HG03432 (cell line): ENCODE measurements at regions not wholly inside any gene's neighbourhood (a gene's known extent, or its start where the extent isn't known, plus 50 kb on each side); places are given as distances from the start of the nearest gene placed in this dataset.
A peak's percentile ranks its signal among the peaks of the same experiment; 100 is the strongest.
"Not testable (repeated sequence)": the region's sequence is repeated elsewhere in the genome, so short reads cannot be mapped to it uniquely, and the experiment has no call there.

ENCODE experiments used
- ATAC-seq: cut with Tn5 transposase; IDR thresholded peaks from one replicate; pipeline ENCODE4 v1.9.1; 2021; ENCODE audit warnings: mild to moderate bottlenecking, moderate library complexity; ENCODE audit not compliant: unreplicated experiment

GRCh38 chr14:71384007-71384845 is 477.0 kb downstream of the PCNX1 start:
- ATAC-seq: no peak

- ATAC-seq: no peak
These were observed 480.5 kb downstream of the PCNX1 start for GRCh38 chr14:71387753-71388152.

DNA sequence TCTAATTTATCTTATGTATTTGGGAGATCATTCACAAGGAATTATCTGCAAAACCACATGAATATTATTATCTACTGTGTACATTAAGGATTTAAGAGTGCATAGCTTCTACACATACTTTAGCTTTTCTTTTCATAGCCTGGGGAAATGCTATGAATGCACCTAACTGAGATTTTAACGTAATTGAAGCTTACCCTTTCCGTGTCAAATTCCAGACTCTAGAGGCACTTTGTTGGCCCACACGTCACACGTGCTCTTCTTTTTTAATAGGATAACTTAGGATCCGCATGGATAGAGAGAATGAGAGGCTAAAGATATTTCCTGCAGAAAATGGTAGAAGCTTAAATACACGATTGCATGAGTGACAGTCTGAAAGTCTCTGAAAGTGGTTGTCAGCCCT is 481.1 kb downstream of the PCNX1 start:
- no peak for ATAC-seq

- no peak for ATAC-seq
These were observed 481.6 kb downstream of the PCNX1 start for GRCh38 chr14:71388862-71389261.

GRCh38 chr14:71394386-71394785 is 487.1 kb downstream of the PCNX1 start:
- ATAC-seq: no peak

- ATAC-seq: no peak
These were observed 487.9 kb downstream of the PCNX1 start for GRCh38 chr14:71395151-71395604.

DNA sequence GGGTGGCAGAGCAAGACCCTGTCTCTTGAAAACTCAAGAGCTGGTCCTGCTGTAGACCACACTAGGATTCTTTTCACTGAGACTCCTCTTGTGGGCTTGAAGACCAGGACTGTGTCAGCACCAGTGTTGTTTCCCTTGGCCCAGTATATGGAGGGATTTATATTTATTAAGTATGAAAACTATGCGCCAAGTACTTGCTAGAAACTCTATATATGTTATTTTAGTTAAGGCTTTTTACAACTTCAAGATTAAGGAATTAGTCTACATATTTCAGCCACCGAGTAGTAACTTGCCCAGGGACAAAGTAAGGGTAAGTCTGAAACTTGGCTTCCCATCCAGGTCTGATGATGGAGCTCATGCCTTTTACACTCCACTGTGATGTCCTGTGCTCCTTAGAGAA is 488.4 kb downstream of the PCNX1 start:
- ATAC-seq: no peak

DNA sequence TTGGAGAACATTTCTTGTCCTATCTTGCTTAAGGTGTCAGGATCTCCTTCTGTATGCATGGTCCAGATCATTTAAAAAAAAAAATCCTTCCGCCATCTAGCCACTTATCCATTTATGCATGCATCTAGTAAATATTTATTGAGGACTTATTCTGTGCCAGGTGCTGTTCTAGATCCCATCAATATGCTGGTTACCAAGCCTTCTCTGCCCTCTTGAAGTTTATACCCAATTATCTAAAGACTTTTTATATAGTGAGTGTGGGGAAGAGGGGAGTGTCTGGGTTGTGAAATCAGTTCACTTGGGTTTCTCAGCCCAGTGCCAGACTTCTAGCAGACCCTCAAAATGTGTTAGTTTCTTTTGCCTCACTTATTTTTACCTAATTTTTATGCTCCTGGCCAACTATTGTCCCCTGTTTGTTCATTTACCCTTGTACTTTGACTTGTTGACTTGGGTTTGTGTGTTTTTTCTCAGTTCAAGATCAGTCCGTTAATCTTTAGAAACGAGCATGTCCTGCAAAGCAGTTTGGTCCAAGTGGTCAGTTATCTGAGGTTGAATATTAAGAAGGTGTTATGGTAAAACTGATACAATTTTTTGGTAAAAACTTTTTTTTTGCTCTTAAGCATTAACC is 488.9 kb downstream of the PCNX1 start:
- no peak for ATAC-seq

DNA sequence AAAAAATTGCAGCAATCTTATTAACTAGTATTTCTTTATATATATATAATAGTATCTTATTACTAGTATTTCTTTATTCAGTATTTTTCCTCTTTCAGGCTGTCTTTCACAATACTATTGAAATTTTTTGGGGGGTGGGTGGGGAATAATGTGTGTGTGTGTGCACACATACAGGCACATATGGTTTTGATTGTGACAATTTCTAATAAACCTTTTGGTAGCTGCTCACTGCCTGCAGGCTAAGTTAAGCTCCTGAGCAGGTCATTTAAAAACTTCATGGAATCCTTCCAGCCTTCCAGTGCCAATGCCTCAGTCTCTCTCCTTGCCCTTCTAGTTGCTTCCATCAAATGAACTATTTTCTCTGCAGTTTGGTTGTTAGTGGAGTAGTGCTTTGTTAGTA is 490.1 kb downstream of the PCNX1 start:
- no peak for ATAC-seq

- no peak for ATAC-seq
These were observed 491.2 kb downstream of the PCNX1 start for GRCh38 chr14:71398450-71398849.

GRCh38 chr14:71399057-71399487 is 491.8 kb downstream of the PCNX1 start:
- ATAC-seq: peak; percentile 76

GRCh38 chr14:71400871-71401321 is 493.6 kb downstream of the PCNX1 start:
- no peak for ATAC-seq

- not testable (repeated sequence) for ATAC-seq
These were observed 495.2 kb downstream of the PCNX1 start for GRCh38 chr14:71402415-71402814.

DNA sequence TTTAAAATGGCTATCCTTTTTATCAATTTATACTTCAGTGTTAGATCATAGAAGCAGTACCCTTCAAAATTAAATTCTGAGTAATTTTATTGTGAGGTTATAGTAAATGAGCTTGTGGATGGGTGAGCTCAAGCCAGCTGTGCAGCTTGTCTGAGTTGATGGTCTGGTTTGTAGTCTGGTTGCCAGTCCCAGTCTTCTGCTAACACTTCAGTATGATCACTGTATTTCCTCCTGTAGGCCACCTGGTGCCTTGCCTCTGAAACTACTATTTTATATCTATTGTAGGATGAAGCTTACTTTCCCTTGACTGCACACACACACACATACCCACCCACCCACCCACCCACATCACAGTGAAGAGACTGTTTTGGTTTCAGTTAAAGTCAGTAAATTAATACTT is 496.4 kb downstream of the PCNX1 start:
- peak; percentile 54 for ATAC-seq

- no peak for ATAC-seq
These were observed 498.4 kb downstream of the PCNX1 start for GRCh38 chr14:71405676-71406075.

GRCh38 chr14:71408362-71409030 is 501.2 kb downstream of the PCNX1 start:
- ATAC-seq: no peak

GRCh38 chr14:71410578-71411284 is 503.5 kb downstream of the PCNX1 start:
- no peak for ATAC-seq

DNA sequence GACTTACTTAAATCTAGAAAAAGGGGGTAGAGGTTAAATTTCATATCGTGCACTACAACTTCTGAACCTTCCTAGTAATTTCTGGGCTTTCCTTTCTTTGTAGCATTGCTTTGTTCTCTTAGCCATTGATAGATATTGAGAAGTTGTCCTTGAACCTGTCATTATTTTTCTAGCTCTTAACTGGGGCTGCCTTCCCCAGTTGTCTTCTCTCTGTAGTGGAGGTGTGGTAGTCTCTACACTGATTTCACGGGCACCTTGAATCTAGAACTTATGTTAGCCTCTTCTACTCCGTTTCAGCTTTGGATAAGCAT is 504.0 kb downstream of the PCNX1 start:
- no peak for ATAC-seq

GRCh38 chr14:71411738-71412137 is 504.5 kb downstream of the PCNX1 start:
- no peak for ATAC-seq

- ATAC-seq: no peak
These were observed 507.6 kb downstream of the PCNX1 start for GRCh38 chr14:71414631-71415403.

GRCh38 chr14:71415404-71415690 is 508.1 kb downstream of the PCNX1 start:
- ATAC-seq: no peak
